HEK293 (cell line): ENCODE measurements at regions not wholly inside any gene's neighbourhood (a gene's known extent, or its start where the extent isn't known, plus 50 kb on each side); places are given as distances from the start of the nearest gene placed in this dataset.

ENCODE experiments used
- ATF2 ChIP-seq: fragments of 450-650 bp; formaldehyde crosslinking; IDR thresholded peaks from 2 replicates; pipeline ENCODE4 v1.5.1; 2016; ENCODE audit warnings: missing biosample characterization, missing genetic modification characterization, low read depth
- CTCF ChIP-seq: fragments of 450-650 bp; formaldehyde crosslinking; IDR thresholded peaks from 2 replicates; pipeline ENCODE4 v1.5.1; 2016; ENCODE audit warnings: missing biosample characterization, missing genetic modification characterization
- INSM2 ChIP-seq: fragments of 450-650 bp; formaldehyde crosslinking; IDR thresholded peaks from 2 replicates; pipeline ENCODE4 v1.5.1; 2016; ENCODE audit warnings: missing biosample characterization, missing genetic modification characterization
- ZBTB1 ChIP-seq: fragments of 450-650 bp; formaldehyde crosslinking; IDR thresholded peaks from 2 replicates; pipeline ENCODE4 v1.5.1; 2016; ENCODE audit warnings: missing biosample characterization, missing genetic modification characterization
- ZFP37 ChIP-seq: fragments of 450-650 bp; formaldehyde crosslinking; IDR thresholded peaks from 2 replicates; pipeline ENCODE4 v1.5.1; 2016; ENCODE audit warnings: missing biosample characterization, missing genetic modification characterization
- ZNF18 ChIP-seq: fragments of 450-650 bp; formaldehyde crosslinking; IDR thresholded peaks from 2 replicates; pipeline ENCODE4 v1.5.1; 2016; ENCODE audit warnings: missing biosample characterization, missing genetic modification characterization
- ZNF266 ChIP-seq: fragments of 450-650 bp; formaldehyde crosslinking; IDR thresholded peaks from 2 replicates; pipeline ENCODE4 v1.5.1; 2016; ENCODE audit warnings: missing biosample characterization, missing genetic modification characterization, low read depth
- ZNF585B ChIP-seq: fragments of 450-650 bp; formaldehyde crosslinking; IDR thresholded peaks from 2 replicates; pipeline ENCODE4 v1.5.1; 2016; ENCODE audit warnings: missing biosample characterization, missing genetic modification characterization
- ZNF624 ChIP-seq: fragments of 450-650 bp; formaldehyde crosslinking; IDR thresholded peaks from 2 replicates; pipeline ENCODE4 v1.5.1; 2017; ENCODE audit warnings: missing biosample characterization, missing genetic modification characterization

- TF ChIP-seq ZFP37 (tag by site-specific recombination) (no peak), CTCF (tag by site-specific recombination) (no peak), ZBTB1 (tag by site-specific recombination) (no peak), ZNF585B (tag by site-specific recombination) (no peak), ZNF266 (tag by site-specific recombination) (no peak), ATF2 (no peak), ZNF18 (tag by site-specific recombination) (no peak), ZNF624 (no peak), INSM2 (tag by site-specific recombination) (no peak)
Observed at GRCh38 chr5:20087299-20087698, 99.3 kb upstream of the CDH18 start.
